ENCODE measurements at regions not wholly inside any gene's neighbourhood (a gene's known extent, or its start where the extent isn't known, plus 50 kb on each side); places are given as distances from the start of the nearest gene placed in this dataset.
A peak's percentile ranks its signal among the peaks of the same experiment; 100 is the strongest.
"Not testable (repeated sequence)": the region's sequence is repeated elsewhere in the genome, so short reads cannot be mapped to it uniquely, and the experiment has no call there.

DNA sequence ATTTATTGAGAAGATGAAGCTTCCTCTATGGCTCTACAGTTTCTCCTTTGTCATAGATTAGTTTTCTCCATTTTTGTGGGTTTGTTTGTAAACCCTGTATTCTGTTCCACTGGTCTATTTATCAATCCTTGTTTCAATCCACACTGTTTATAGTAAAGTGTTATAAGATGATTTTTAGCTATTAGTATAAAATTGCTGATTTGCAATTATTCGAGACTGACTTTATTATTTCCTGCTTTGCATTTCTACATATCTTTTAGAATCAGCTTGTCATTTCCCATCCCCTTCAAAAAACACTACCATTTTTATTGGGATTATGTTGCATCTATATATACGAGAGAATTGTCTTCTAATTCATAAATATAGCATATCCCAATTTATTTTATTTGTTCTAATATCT, 325.9 kb upstream of the EPHA7 start:
- DNase-seq, result no peak

GRCh38 chr6:93735099-93735498, 315.7 kb upstream of the EPHA7 start:
- DNase-seq, result no peak

- no peak for DNase-seq
Observed at GRCh38 chr6:93731306-93731705, 311.9 kb upstream of the EPHA7 start.

DNA sequence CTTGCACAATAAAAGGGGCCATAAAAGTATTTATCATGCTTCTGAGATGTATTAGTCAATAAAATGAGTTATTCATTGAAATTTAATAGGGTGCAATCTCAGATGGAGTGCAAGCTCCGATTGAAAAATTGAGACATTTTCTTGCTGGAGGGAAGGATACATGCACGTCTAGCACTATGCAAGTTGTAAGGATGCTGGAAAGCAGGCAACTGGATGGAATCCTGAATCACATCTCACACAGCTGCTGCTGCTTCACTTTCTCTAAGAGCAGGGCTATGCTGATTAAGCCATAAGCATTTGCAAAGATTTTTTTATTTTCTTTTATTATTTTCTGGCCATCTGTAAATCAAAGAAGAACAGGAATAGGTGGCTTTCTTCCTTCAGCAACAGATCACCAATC, 308.8 kb upstream of the EPHA7 start:
- DNase-seq, result no peak

DNA sequence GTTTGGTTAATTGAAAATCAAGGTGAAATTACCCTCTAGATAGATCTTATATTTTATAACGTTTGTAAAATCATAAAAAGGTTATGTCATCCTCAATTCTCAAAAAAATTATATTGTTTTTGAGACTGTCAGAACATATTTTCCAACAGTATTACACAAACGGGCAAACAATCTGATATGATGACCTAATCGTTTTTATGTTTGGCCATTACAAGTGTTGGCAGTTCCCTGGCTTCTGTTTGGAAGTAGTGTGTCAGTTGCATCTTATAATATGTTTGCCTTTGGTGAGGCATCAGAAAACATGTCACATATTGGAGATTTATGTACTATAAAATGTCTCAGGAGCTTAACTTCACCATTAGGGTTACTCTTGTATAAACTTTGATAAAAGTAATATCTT, 308.1 kb upstream of the EPHA7 start:
- no peak for DNase-seq

DNA sequence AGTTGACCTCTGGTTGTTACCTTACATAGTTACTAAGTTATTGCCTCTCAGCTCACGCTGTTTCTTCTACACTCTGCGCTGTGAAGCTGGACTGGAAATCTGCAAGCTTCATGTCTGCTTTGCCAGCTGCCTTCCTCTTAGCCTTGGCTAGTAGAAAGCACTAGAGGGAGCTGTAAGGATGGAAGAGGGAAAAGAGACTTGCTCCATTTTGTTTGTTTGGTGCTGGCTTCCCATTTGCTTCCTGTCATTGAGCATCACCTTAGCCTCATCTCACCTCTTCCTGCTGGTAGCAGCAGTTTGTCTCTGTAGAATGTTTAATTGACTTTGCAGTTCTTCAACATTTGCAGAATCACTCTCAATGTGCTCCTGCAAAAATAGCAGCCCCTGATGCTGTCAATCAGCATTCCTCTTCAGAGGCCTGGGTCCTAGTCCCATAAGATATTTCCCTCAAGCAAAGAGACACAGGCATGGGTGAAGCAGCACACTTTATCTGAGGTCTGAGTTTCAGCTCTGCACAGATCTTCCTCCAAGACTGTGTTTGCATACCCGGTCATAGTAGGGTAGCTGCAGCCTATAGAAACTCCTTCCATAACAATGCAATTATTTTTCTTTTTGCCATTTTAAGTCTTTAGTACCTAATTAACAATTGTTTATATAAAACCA, 302.2 kb upstream of the EPHA7 start:
- peak; percentile 15 for DNase-seq

DNA sequence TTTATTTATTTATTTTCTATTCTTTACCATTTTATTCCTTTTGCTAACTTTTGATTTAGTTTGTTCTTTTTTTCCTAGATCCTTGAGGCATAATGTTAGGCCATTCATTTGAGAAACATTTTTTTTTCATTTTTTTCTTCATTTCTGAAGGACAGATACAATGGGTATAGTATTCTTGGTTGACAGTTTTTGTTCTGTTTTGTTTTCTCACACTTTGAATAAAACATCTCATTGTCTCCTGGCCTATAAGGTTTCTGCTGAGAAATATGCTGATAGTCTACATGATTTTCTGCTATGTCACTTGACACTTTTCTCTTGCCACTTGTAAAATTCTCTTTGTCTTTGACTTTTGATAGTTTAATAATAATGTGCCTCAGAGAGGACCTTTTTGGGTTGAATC, 294.6 kb upstream of the EPHA7 start:
- DNase-seq, result no peak

GRCh38 chr6:93703431-93703830, 284.1 kb upstream of the EPHA7 start:
- DNase-seq, result no peak

GRCh38 chr6:93701526-93701925, 282.2 kb upstream of the EPHA7 start:
- DNase-seq, result no peak

GRCh38 chr6:93685494-93685893, 266.1 kb upstream of the EPHA7 start:
- DNase-seq, result no peak

DNA sequence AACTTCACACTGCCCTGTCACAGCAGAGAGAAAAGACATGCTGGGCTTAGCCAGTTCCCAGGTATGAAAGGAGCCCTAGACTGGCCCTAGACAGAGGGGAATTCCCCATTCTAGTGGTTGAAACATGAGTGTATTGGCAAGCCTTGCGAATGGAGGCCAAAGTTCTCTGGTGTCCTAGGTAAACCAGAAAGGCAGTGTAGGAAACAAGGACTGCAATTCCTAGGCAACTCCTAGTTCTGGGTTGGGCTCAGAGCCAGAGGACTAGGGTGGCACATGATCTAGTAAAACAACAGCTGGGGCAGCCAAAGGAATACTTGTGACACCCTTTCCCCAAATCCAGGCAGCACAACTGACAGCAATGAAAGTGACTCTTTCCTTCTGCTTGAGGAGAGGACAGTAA, 265.0 kb upstream of the EPHA7 start:
- DNase-seq, result no peak

- DNase-seq, result no peak
Observed at GRCh38 chr6:93679836-93680235, 260.5 kb upstream of the EPHA7 start.

GRCh38 chr6:93678841-93679454, 259.6 kb upstream of the EPHA7 start:
- no peak for DNase-seq

DNA sequence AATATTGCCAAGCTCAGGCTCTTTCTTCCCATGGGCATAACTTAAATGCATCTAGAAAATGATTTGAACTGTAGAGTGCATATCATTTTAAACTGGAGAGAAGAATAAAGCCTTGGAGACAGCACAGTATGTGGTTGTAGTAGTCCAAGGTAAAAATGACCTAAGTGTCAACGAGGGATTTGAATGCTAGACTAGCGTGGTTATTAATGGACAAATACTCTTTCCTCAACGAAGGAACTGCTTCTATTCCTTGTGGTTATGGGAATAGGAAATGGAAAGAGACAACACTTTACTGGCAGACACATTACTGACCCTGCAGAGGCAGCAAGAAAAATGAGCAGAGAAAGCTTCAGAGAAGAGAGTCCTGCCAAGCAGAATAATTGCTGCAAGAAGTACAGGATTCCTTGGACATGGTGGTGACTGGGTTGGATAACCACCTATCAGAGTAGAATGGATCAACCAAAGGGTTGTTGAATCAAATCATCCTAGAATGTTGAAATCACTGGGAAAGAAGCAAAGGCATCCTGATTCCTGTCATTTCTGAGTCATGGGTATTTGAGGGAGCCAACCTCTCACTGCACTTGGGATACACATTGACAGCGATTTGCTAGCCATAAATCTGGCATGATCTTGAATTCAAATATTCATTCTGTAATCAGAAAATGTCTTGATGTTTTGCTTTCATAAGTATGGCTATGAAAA, 258.1 kb upstream of the EPHA7 start:
- DNase-seq, result no peak

GRCh38 chr6:93676581-93676980, 257.2 kb upstream of the EPHA7 start:
- DNase-seq, result no peak

DNA sequence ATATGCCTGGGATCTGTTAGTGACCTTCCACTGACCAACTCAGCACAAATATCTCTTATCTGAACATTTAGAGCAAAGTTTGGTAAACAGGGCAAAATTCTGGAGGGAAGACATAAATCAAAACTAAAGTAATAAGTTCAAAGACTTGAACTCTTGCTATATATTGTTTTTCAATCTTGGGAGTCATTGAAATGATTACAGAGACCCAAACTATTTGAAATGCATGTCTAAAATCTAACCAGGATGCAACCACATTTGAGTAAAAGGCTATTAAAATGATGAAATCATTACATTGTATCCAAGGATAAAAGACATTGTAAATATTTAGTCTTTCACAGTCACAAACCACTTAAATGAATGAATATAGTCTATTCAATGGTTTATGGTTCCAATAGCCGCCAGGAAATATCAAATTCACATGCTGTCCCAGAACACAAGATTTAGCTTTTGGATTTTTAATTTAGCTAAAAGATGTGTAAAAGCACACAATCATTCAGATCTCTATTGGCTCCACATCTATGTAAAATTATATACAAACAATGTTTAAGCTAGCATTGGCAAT, 256.6 kb upstream of the EPHA7 start:
- DNase-seq, result no peak

- DNase-seq, result no peak
Observed at GRCh38 chr6:93663111-93663510, 243.8 kb upstream of the EPHA7 start.

GRCh38 chr6:93654548-93654947, 235.2 kb upstream of the EPHA7 start:
- no peak for DNase-seq

GRCh38 chr6:93644611-93645010, 225.3 kb upstream of the EPHA7 start:
- DNase-seq, result peak; percentile 27

- no peak for DNase-seq
Observed at GRCh38 chr6:93639126-93639525, 219.8 kb upstream of the EPHA7 start.

- DNase-seq, result not testable (repeated sequence)
Observed at GRCh38 chr6:93636987-93637664, 217.8 kb upstream of the EPHA7 start.

GRCh38 chr6:93624408-93624807, 205.0 kb upstream of the EPHA7 start:
- DNase-seq, result no peak

DNA sequence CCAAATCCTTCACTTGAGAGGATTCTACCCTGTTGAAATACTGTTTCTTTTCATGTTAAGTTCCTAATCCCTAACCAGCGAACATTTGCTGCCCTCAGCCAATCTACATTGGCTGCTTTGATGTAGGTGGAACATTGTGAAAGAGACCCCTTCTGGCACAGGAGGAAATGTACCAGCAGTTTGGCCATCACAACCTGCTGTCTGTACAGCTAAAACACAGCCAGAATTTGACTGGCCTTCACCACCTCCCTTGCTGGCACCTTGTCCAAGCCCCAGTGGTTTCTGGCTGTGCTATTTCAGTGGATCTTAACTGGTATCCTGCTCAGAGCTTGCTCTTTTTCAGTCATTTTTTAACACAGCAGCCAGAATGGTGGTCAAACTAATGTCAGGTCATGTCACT, 202.1 kb upstream of the EPHA7 start:
- DNase-seq, result no peak

- DNase-seq, result no peak
Observed at GRCh38 chr6:93604951-93605350, 185.6 kb upstream of the EPHA7 start.

All from RPMI8226 (cell line).